ENCODE measurements at regions not wholly inside any gene's neighbourhood (a gene's known extent, or its start where the extent isn't known, plus 50 kb on each side); places are given as distances from the start of the nearest gene placed in this dataset.

- no peak for TF ChIP-seq POLR2A (IDR thresholded peaks at IDR 0.05)
- TF ChIP-seq, protein P1, sequence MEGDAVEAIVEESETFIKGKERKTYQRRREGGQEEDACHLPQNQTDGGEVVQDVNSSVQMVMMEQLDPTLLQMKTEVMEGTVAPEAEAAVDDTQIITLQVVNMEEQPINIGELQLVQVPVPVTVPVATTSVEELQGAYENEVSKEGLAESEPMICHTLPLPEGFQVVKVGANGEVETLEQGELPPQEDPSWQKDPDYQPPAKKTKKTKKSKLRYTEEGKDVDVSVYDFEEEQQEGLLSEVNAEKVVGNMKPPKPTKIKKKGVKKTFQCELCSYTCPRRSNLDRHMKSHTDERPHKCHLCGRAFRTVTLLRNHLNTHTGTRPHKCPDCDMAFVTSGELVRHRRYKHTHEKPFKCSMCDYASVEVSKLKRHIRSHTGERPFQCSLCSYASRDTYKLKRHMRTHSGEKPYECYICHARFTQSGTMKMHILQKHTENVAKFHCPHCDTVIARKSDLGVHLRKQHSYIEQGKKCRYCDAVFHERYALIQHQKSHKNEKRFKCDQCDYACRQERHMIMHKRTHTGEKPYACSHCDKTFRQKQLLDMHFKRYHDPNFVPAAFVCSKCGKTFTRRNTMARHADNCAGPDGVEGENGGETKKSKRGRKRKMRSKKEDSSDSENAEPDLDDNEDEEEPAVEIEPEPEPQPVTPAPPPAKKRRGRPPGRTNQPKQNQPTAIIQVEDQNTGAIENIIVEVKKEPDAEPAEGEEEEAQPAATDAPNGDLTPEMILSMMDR (IDR thresholded peaks at IDR 0.05): no peak
Measured at GRCh38 chr12:131574395-131574771, 136.5 kb upstream of the SFSWAP start.

Measured in lower leg skin (tissue), 3 donors.